GM21529 (cell line): ENCODE measurements at regions not wholly inside any gene's neighbourhood (a gene's known extent, or its start where the extent isn't known, plus 50 kb on each side); places are given as distances from the start of the nearest gene placed in this dataset.
"Not testable (repeated sequence)": the region's sequence is repeated elsewhere in the genome, so short reads cannot be mapped to it uniquely, and the experiment has no call there.

Experiments
- ATAC-seq: cut with Tn5 transposase; IDR thresholded peaks from one replicate; pipeline ENCODE4 v1.9.1; 2021; ENCODE audit not compliant: unreplicated experiment

- ATAC-seq: no peak
Measured at GRCh38 chr10:83492004-83492403, 647.3 kb upstream of the GHITM start.

GRCh38 chr10:83512681-83513080 lies 626.6 kb upstream of the GHITM start:
- no peak for ATAC-seq

- ATAC-seq: no peak
Measured at GRCh38 chr10:83515001-83515400, 624.3 kb upstream of the GHITM start.

DNA sequence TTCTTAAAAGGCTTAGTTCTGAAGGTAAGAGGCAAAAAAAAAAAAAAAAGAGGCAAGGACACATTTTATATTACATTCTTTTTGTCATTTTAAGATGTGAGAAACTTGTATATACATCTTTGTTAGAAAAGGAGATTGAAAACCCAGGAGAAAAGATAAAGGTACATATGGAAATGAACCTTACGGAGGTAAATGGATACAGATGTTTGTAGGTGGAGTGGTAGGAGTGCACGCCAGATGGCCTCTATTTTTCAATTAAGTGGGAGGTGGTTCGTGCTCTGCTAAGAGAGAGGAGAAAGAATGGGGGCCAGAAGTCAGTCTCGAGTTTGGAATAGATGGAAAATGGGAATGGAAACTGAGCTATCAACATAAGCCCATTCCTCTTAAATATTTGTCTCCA lies 622.5 kb upstream of the GHITM start:
- ATAC-seq: no peak

GRCh38 chr10:83517456-83517855 lies 621.9 kb upstream of the GHITM start:
- ATAC-seq: no peak

DNA sequence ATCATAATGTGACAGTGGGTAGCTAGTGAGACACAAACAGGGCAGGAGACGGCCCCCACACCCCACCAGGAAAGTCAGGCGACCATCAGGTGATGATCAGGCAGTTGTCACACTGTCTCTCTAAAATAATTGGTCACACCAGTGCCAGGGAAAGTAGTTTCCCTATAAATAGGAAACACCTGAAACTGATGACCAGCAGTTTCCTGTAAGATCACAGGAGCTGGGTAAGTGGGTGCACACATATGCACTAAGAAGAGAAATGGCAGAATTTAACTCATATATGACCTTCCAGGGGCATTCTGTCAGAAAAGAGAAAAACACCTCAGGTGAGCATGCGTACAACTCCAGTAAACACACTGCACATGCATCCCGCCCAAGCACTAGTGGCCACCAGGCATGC lies 620.5 kb upstream of the GHITM start:
- ATAC-seq: no peak

DNA sequence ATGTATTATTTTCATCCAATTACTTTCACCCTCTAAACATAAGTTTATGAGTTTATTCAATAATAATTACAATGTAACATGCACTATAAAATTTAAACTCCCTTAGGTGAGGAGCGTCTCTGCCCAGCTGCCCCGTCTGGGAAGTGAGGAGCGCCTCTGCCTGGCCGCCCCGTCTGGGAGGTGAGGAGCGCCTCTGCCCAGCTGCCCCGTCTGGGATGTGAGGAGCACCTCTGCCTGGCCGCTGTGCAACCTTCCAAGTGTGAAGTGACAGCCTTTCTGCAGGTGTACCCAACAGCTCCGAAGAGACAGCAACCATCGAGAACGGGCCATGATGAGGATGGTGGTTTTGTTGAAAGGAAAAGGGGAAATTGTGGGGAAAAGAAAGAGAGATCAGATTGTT lies 618.9 kb upstream of the GHITM start:
- not testable (repeated sequence) for ATAC-seq

DNA sequence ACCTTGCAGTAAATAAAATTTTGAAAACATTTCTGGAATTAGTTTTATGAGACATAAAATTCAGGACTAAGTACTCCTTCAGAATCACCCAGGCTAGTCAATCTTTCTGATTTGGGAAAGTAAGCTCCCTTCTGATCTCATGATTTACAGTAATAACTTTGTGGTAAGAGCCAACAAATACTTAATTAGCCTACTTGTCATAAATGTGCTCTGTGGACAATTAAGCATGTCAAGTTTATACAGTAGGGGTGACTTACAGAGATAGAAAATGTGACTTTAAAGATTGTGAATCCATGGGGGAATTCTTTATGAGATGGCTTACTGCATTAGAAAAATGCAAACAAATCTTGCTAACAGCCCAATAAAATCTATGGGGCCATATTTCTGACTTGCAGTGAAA lies 616.9 kb upstream of the GHITM start:
- ATAC-seq: no peak

GRCh38 chr10:83522881-83523386 lies 616.4 kb upstream of the GHITM start:
- ATAC-seq: no peak

DNA sequence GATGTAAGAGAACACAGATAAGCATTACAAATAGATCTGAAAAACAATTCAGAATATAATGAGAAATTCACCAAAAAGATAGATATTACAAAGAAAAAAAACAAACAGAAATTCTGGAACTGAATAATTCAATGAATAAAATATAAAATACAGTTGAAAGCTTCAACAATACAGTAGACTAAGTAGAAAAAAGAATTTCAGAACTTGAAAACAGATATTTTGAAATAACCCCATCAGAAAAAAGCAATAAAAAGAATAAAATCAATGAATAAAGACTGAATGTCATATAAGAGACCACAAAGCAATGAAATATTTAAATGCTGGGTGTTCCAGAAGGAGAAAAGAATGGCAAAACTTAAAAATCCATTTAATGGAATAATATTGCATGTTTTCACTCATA lies 611.4 kb upstream of the GHITM start:
- no peak for ATAC-seq

DNA sequence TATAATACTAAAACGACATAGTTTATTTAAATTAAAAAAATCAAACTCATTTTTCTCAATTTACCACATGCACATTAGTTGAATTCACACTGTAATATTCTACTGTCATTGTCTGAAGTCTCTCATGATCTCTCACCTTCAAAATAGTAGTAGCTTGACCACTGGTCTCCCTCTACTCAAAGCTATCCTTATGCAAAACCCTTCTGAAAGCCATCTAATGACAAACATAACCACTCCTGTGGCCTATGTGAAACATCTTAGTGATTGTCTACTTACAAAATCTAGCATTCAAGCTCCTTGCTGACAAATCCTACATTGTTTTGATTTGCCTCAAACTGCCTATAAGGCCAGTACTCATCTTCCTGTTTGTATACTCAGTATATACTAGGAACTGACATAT lies 606.0 kb upstream of the GHITM start:
- ATAC-seq: peak; percentile 53

- no peak for ATAC-seq
Measured at GRCh38 chr10:83536426-83536825, 602.9 kb upstream of the GHITM start.

GRCh38 chr10:83538047-83538446 lies 601.3 kb upstream of the GHITM start:
- ATAC-seq: no peak

- peak; percentile 69 for ATAC-seq
Measured at GRCh38 chr10:83539528-83540308, 599.6 kb upstream of the GHITM start.

- ATAC-seq: no peak
Measured at GRCh38 chr10:83541046-83541445, 598.3 kb upstream of the GHITM start.

GRCh38 chr10:83542774-83543411 lies 596.4 kb upstream of the GHITM start:
- peak; percentile 38 for ATAC-seq

DNA sequence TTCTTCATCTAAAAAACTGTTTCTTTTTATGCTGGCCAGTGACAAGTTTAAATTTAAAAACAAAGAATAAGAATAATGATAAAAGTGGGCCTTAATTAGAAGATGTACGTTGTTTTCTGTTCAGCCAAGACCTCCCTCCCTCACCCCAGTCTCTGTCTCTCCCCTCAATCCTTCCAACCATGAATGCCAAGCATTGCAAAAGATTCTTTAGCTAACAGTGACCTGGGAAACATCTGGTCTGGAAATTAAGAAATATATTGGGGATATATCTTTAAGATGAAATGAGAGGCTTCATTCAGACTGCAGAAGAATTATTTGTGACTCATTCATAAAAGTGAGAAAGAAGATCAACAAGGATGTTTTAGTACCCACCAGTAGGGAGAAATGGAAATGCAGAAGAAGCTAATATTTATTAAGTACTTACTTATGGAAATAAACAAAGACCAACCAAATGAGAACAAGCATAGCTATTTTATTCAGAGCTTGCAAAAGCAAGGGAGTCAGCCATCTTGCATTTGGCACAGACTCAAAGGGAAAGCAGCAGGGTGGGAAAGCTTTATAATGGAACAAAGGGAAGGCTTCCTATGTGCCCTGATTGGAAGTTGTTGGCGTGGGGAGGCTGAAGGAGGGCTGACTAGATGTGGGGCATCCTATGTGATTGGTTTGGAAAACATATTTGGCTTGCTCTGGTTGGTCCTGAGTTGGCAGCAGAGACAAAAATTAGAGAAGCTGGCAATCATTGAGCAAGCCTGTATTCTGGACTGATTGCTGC lies 595.4 kb upstream of the GHITM start:
- ATAC-seq: no peak

GRCh38 chr10:83545901-83546391 lies 593.4 kb upstream of the GHITM start:
- peak; percentile 55 for ATAC-seq

DNA sequence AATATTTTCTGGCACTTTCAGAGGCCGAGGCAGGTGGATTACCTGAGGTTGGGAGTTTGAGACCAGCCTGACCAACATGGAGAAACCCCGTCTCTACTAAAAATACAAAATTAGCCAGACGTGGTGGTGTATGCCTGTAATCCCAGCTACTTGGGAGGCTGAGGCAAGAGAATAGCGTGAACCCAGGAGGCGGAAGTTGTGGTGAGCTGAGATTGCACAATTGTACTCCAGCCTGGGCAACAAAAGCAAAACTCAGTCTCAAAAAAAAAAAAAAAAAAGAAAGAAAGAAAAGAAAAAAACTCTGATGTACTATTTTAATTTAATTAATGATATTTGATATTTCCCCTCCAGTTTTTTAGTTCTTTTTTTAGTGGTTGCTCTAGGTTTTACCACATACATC lies 588.1 kb upstream of the GHITM start:
- not testable (repeated sequence) for ATAC-seq

- no peak for ATAC-seq
Measured at GRCh38 chr10:83553366-83553765, 585.9 kb upstream of the GHITM start.

DNA sequence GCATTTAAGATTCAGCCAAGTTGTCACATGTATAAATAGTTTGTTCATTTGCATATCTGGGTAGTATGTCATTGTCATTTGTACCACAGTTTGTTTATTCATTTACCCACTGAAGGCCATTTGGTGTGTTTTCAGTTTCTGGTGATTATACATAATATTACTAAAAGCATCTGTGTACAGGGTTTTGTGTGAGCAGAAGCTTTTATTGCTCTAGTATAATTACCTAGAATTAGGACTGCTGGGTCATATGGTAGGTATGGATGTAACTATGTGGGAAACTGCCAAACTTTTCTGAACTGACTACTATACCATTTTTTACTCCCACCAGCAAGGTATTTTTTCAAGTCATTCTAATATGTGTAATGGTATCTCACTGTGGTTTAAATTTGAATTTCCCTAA lies 584.0 kb upstream of the GHITM start:
- ATAC-seq: peak; percentile 68

DNA sequence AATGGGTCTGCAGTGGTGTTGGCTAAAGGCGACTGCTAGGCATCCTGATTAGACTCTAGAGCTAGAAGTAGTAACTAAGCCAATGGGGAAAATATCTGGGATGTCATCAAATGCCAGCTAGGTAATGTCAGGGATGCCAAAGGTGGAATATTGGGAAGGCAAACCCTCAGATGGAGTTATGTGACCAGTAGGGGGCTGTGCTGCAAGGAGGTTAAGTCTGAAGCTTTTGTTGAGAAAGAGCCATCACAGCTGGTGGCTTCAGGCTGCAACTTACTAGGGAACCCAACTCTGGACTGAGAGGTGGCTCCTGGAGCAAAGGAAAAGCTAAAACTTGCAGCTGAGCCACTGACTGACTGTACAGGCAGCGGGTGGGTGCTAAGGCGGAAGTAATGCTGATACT lies 576.9 kb upstream of the GHITM start:
- no peak for ATAC-seq
